Osteoblast (primary cell): ENCODE measurements at regions not wholly inside any gene's neighbourhood (a gene's known extent, or its start where the extent isn't known, plus 50 kb on each side); places are given as distances from the start of the nearest gene placed in this dataset.
A peak's percentile ranks its signal among the peaks of the same experiment; 100 is the strongest.

Source experiments
- DNase-seq: peaks from one replicate; pipeline ENCODE4 v3.0.0; 2011; ENCODE audit warnings: low spot score, mixed read lengths; ENCODE audit not compliant: insufficient read length; ENCODE audit errors: missing footprints
- H2AFZ ChIP-seq: 2 replicates; pipeline ENCODE4 v1.6.0; 2011; ENCODE audit warnings: mild to moderate bottlenecking, low read length
- H3K27ac ChIP-seq: 2 replicates; pipeline ENCODE4 v1.5.1; 2011; ENCODE audit warnings: mild to moderate bottlenecking, low read depth, low read length, moderate library complexity
- H3K27me3 ChIP-seq: 2 replicates; pipeline ENCODE4 v1.6.0; 2012; ENCODE audit warnings: mild to moderate bottlenecking, control low read depth, inconsistent platforms, low read length, moderate library complexity; ENCODE audit not compliant: insufficient read depth
- H3K36me3 ChIP-seq: 2 replicates; pipeline ENCODE4 v1.5.1; 2011; ENCODE audit warnings: mild to moderate bottlenecking, low read length, control low read depth, moderate library complexity; ENCODE audit not compliant: insufficient read depth
- H3K4me1 ChIP-seq: 2 replicates; pipeline ENCODE4 v1.5.1; 2011; ENCODE audit warnings: mild to moderate bottlenecking, low read length, control low read depth, moderate library complexity; ENCODE audit not compliant: insufficient read depth
- H3K4me2 ChIP-seq: 2 replicates; pipeline ENCODE4 v1.6.0; 2011; ENCODE audit warnings: mild to moderate bottlenecking, low read length; ENCODE audit not compliant: insufficient read depth
- H3K4me3 ChIP-seq: fragments of 200-600 bp; sonication (generic); 3 replicates; pipeline ENCODE4 v1.5.1; 2012; ENCODE audit warnings: mild to moderate bottlenecking, low read length, inconsistent platforms; ENCODE audit not compliant: insufficient read depth
- H3K79me2 ChIP-seq: 2 replicates; pipeline ENCODE4 v1.6.0; 2012; ENCODE audit warnings: mild to moderate bottlenecking, low read length, control low read depth, inconsistent platforms; ENCODE audit not compliant: insufficient read depth
- H3K9me3 ChIP-seq: 2 replicates; pipeline ENCODE4 v1.5.1; 2011; ENCODE audit warnings: low read depth, low read length, control low read depth
- H4K20me1 ChIP-seq: 2 replicates; pipeline ENCODE4 v1.6.0; 2012; ENCODE audit warnings: mild to moderate bottlenecking, low read length, control low read depth; ENCODE audit not compliant: insufficient read depth
- TF ChIP-seq, protein P1 (sequence below): IDR thresholded peaks from 2 replicates; pipeline ENCODE4 v1.5.1; 2011; ENCODE audit warnings: mild to moderate bottlenecking, low read depth, low read length, moderate library complexity; ENCODE audit errors: extremely low read depth

DNA sequence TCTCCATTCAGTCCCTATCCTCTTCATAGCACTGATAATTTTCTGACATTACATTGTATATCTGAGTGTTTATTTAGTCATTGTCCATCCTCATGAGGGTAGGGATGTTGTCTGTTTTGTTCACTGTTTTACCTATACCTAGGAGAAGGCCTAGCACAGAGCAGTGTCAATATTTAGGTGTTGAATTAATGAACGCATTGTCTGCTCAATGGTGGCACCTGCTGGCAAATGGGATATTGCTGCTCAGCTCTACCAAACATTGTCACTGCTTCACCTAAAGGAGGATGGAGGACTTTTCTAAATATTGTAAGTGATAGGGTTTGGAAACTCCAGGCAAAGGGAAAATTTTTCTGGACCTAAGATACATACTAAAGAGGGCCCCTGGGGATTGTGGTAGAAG, 243.9 kb downstream of the RRAGC start:
- Histone ChIP-seq H4K20me1 (no peaks in the 10 kb centered on the region), H3K27me3 (no peaks in the 10 kb centered on the region)

DNA sequence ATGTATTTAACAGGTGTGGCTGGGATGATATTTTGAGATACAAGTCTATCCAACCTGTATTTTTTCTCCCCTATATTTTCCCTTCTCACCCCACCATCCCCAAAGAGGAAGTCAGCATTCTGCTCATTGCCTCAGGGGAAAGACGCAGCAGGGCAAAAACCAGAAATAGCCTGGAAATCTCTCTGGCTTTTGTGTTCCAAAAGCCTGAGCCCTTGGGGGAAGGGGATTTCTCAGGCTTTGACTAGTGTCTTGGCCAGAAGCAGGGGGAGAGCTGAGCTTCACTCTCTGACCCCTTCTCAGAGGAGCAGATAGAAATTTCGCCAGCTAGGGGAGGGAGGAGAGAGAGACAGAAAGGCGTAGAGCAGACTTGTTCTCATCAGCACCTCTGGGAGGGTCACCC, 244.7 kb downstream of the RRAGC start:
- no peak for DNase-seq
- Histone ChIP-seq H3K27me3 (no peaks in the 10 kb centered on the region), H3K4me1 (no peaks in the 10 kb centered on the region), H3K79me2 (no peaks in the 10 kb centered on the region), H3K4me2 (no peak overlapping the region), H3K27ac (no peak overlapping the region), H2AFZ (no peak overlapping the region), H4K20me1 (no peaks in the 10 kb centered on the region), H3K4me3 (no peak overlapping the region), H3K9me3 (no peaks in the 10 kb centered on the region), H3K36me3 (no peaks in the 10 kb centered on the region)
- TF ChIP-seq, protein P1, sequence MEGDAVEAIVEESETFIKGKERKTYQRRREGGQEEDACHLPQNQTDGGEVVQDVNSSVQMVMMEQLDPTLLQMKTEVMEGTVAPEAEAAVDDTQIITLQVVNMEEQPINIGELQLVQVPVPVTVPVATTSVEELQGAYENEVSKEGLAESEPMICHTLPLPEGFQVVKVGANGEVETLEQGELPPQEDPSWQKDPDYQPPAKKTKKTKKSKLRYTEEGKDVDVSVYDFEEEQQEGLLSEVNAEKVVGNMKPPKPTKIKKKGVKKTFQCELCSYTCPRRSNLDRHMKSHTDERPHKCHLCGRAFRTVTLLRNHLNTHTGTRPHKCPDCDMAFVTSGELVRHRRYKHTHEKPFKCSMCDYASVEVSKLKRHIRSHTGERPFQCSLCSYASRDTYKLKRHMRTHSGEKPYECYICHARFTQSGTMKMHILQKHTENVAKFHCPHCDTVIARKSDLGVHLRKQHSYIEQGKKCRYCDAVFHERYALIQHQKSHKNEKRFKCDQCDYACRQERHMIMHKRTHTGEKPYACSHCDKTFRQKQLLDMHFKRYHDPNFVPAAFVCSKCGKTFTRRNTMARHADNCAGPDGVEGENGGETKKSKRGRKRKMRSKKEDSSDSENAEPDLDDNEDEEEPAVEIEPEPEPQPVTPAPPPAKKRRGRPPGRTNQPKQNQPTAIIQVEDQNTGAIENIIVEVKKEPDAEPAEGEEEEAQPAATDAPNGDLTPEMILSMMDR, result no peak

More for the DNA sequence above, 243.9 kb downstream of the RRAGC start:
- no peaks in the 10 kb centered on the region for H3K9me3 ChIP-seq
- H3K79me2 ChIP-seq, result no peaks in the 10 kb centered on the region
- no peak overlapping the region for H3K27ac ChIP-seq
- no peak overlapping the region for H3K4me2 ChIP-seq
- no peaks in the 10 kb centered on the region for H3K4me1 ChIP-seq
- no peak for DNase-seq
- no peak overlapping the region for H3K4me3 ChIP-seq
- no peaks in the 10 kb centered on the region for H3K36me3 ChIP-seq
- TF ChIP-seq, protein P1, result peak; percentile 12
- H2AFZ ChIP-seq, result no peak overlapping the region

DNA sequence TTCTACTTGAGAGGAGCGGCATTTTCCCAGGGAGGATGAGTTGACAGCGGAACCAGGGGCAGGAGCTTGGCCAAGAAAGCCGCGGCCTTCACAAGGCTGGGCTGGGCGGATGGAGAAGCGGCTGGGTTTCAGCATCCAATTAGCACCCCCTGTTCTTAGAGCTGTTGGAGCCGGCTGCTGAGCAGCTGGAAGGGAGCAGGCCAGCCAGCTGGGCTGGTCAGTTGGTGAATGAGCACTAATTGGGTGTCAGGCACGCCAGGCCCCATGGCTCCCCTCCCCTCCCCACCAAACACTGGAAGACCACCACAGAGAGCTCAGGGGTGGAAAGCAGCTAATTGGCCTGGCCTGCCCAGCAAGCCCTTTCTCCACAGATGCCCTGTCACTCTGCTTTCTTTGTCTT, 245.6 kb downstream of the RRAGC start:
- Histone ChIP-seq H3K36me3 (no peaks in the 10 kb centered on the region), H3K4me1 (no peaks in the 10 kb centered on the region), H3K9me3 (no peaks in the 10 kb centered on the region), H2AFZ (no peak overlapping the region), H4K20me1 (no peaks in the 10 kb centered on the region), H3K4me2 (no peak overlapping the region), H3K27me3 (no peaks in the 10 kb centered on the region), H3K27ac (no peak overlapping the region), H3K79me2 (no peaks in the 10 kb centered on the region), H3K4me3 (no peak overlapping the region)
- TF ChIP-seq, protein P1, result no peak
- DNase-seq, result no peak

DNA sequence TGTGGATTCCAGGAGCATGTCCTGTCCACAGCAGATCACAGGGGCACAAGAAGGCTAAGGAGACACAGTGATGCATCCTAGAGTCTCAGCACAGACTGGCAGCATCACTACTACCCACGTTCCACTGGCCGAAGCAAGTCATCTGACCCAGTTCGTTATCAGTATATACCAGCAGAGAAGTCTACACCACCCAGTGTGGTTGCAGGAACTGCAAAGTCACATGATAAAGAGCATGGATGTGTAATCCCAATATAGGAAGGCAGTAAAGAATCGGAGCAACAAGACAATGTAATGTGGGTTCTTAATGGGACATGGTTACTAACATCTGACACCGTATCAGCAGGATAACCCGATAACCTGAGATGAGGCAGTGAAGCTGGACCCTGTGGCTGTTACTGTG, 246.6 kb downstream of the RRAGC start:
- no peak for DNase-seq
- H3K36me3 ChIP-seq, result no peaks in the 10 kb centered on the region
- H2AFZ ChIP-seq, result no peak overlapping the region
- H3K4me1 ChIP-seq, result no peaks in the 10 kb centered on the region
- no peaks in the 10 kb centered on the region for H3K27me3 ChIP-seq
- TF ChIP-seq, protein P1, result no peak
- H3K27ac ChIP-seq, result no peak overlapping the region
- H3K4me3 ChIP-seq, result no peak overlapping the region
- H4K20me1 ChIP-seq, result no peaks in the 10 kb centered on the region
- H3K9me3 ChIP-seq, result no peaks in the 10 kb centered on the region
- no peaks in the 10 kb centered on the region for H3K79me2 ChIP-seq
- no peak overlapping the region for H3K4me2 ChIP-seq
